ENCODE measurements at regions not wholly inside any gene's neighbourhood (a gene's known extent, or its start where the extent isn't known, plus 50 kb on each side); places are given as distances from the start of the nearest gene placed in this dataset.

DNA sequence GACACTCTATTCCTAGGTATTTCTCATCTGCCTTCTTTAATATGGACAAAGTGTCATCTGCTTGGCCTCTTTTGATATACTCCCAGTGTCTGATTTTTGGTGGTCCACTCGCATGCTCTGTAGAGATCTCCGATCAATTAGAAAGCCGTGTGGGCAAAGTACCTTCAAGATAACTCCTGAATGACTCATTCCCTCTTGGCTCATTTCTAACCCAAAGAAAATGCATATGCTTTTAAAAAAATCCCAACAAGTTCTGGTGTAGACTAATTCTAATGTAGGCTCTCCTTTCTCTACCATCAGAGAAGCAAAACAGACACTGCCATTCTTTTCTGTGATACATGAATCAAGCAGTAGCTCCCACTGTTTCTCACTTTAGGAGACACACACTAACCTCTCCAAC lies 714.9 kb upstream of the ADGRL3 start:
- DNase-seq (ENCODE audit: low read depth): peak; percentile 43

DNA sequence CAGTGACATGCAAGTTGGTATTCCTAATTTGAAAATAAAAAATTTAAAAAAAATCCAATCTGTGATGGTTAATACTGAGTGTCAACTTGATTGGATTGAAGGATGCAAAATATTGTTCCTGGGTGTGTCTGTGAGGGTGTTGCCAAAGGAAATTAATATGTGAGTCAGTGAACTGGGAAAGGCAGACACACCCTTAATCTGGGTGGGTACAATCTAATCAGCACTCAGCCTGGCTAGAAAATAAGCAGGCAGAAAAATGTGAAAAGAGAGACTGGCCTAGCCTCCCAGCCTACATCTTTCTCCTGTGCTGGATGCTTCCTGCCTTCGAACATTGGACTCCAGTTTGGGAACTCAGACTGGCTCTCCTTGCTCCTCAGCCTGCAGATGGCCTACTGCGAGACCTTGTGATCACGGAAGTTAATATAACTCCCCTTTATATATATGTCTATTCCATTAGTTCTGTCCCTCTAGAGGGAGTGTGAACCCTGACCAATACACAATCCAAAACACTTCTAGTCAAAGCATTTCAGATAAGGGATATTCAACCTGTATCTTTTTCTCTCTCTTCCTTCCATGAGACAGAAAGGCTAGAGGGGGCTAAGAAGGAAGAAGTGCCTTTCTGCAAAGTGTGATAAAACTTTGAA lies 712.9 kb upstream of the ADGRL3 start:
- peak; percentile 41 for DNase-seq (ENCODE audit: low read depth)

GRCh38 chr4:60500810-60501209 lies 699.3 kb upstream of the ADGRL3 start:
- DNase-seq (ENCODE audit: low read depth): no peak

- DNase-seq (ENCODE audit: low read depth): no peak
Measured at GRCh38 chr4:60502733-60503132, 697.4 kb upstream of the ADGRL3 start.

- no peak for DNase-seq (ENCODE audit: low read depth)
Measured at GRCh38 chr4:60506061-60506460, 694.1 kb upstream of the ADGRL3 start.

DNA sequence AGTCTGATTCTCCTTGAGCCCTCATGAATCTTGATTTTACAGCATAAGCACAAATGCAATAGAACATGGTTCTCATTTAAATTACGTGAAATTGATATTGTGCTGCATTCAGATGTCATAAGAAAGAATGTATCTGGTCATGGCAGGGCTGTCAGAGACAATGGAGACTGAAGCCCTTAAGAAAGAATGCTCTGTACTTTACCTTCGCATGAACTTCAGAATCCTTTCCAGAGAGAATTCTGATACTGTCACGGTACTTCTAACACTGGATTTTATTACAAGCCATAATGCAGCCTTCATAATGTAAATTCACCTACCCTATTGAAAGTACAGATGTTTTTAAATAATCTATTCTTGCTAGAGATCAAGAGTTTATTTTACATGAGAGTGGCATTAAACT lies 677.9 kb upstream of the ADGRL3 start:
- DNase-seq (ENCODE audit: low read depth): no peak

DNA sequence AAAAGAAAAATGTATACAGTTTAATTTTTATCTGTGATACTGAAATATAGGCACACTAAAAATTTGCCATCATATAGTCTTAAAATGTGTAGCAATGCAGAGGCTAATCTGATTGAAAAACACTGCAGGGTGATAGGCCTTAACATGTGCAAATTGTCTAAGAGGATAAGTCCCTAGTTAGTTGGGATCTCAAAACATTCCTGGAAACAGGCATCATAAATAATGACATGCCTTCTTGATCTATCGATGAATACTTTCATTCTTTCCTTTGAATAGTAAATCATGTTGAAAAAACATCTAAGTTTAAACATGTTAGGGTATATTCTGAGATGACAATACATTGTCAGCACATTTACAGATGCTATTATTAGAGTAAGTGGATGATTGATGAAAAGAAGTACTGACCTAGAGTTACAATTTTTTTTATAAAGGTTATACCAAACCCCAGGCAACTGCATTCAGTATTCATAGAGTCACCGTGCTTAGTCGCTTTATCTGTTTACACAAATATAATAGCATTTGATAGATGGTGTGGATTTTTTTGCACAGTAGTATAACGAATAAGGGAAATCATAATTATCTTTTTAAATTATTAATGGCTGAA lies 668.2 kb upstream of the ADGRL3 start:
- no peak for DNase-seq (ENCODE audit: low read depth)

DNA sequence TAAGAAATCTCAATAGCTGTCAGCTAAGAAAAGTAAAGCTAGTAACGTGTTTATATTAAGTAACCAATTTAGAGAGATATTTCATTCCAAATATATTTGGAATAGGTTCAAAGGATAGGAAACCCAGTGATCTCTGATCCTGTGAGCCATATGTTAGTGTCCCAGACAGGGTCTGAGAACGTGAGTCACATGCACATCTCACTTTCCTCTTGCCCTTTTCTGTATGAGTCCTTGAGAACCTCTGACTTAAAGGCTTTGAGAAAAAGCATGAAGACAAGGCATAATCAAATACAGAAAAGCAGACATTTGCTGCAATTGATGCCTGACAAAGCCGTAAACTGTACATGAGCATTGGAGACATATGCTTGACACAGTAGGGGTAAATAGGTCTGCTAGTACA lies 655.1 kb upstream of the ADGRL3 start:
- DNase-seq (ENCODE audit: low read depth): no peak

GRCh38 chr4:60562334-60562733 lies 637.8 kb upstream of the ADGRL3 start:
- DNase-seq (ENCODE audit: low read depth): no peak

DNA sequence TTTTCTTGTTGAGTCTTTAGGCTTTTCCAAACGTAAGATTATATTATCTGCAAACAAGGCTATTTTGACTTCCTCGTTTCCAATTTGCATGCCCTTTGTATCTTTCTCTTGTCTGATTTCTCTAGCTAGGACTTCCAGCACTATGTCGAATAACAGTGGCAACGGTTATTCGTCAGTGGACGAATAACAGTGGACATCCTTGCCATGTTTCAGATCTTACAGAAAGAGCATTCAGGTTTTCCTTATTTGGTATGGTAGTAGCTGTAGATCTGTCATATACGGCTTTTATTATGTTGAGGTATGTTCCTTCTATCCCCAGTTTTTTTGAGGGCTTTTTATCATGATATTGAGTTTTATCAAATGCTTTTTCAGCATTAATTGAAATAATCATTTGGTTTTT lies 634.6 kb upstream of the ADGRL3 start:
- no peak for DNase-seq (ENCODE audit: low read depth)

DNA sequence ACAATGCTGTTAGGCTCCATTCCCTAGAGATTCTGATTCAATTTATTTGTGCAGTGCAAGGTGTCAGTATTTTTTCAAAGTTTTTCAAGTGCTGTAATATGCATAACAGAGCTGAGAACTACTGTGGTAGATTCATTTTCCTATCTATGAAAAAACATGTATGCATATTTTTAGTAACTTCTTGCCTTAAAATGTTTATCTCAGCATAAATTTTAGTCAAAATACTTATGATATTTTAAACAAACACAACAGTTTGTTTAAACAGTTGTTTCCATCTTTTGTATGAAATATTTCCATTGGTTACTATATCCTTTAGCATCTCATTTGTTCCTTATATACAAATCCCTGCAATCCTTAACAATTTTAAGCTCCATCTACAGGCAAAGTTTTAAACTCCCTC lies 624.8 kb upstream of the ADGRL3 start:
- DNase-seq (ENCODE audit: low read depth): no peak

DNA sequence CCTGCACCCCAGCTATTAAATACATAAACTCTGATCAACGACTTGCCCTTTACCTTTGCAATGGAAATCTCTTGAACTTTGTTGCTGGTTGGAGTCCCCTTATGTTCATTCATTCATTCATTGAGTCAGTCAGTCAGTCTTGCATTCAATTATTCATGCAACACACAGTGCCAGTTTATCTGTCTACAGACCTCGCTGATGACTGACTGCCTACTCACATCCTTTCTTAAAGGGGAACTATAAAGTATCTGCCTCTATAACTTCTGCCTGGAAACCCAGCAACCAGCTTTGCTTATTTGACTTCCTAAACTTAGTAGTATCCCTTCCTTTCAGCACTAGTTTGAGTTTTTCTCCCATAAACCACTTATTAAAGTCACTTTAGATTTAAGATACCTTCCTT lies 620.8 kb upstream of the ADGRL3 start:
- no peak for DNase-seq (ENCODE audit: low read depth)

DNA sequence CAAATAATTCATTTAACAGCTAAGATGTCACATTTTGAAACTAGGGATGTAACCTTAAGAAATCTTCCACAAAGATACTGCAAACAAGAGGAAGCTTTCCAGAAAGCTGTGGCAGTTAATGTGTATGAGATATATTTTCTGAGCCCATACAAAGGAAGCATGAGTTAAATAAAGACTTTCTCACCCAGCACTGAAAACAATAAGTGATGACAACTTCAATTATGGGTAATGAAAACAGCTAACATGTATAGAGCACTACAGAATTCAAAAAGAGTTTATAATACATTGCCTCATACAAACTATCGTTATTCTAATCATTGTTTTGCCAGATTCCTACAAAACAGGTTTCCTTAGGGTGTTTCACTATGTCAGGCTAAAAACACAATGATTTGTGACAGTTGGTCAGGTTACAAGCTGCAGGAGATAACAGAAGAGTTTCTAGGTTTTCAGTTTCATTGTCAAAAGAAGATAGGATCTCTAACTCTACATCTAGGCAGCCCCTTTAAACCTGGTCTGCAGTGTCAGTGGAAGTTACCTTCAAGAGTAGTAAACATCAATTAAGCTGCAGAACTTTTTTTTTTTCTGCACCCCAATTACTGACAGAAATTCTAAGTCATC lies 618.1 kb upstream of the ADGRL3 start:
- DNase-seq (ENCODE audit: low read depth): no peak

GRCh38 chr4:60588556-60588955 lies 611.6 kb upstream of the ADGRL3 start:
- no peak for DNase-seq (ENCODE audit: low read depth)

GRCh38 chr4:60589425-60589824 lies 610.7 kb upstream of the ADGRL3 start:
- no peak for DNase-seq (ENCODE audit: low read depth)

DNA sequence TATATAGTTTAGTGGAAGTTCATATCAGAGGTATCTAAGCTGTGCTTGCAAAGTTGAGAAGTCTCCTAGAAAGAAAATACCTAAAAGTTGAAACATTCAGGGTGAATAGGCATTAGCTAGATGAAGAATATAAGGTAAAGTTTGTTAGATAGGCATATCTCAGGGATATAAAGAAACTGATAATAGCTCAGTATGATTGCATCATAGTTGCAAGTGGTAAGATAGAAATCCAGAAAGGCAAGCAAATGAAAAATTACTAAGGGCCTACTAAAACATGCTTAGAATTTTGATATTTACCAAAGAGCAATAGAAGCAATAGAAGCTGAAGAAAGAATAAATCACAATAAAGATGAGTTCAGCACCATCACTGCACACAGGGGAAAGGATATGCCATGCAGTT lies 610.0 kb upstream of the ADGRL3 start:
- DNase-seq (ENCODE audit: low read depth): no peak

DNA sequence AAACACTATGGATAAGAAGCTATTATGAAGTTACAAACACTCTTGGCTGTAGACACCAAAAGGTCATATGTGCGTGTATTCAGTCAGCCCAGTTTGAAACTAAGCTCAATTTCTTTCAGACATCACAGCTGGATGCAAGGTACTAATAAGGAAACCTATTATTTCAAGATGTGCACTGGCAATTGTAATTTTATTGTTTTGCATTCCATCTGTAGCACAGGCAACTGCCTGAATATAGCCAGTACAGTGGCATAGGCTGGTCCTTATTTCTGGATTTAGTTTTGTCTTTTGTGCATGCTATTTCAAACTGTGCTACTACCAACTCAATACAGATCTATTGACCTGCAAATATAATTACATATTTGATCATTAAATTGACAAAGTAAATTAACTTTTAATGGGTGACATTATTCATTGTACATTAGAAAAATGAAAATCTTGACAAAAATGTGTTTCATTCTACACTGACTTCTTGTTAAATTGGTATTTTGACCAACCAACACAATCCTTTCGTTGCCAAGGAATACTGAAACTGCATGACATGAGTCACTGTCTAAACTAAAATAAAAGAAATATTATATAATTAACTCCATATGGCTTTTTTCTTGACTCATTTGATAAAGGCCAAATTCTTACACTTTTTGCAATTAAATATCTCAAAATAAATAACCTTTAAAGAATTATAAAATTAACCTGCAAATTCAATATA lies 594.3 kb upstream of the ADGRL3 start:
- no peak for DNase-seq (ENCODE audit: low read depth)

- peak; percentile 40 for DNase-seq (ENCODE audit: low read depth)
Measured at GRCh38 chr4:60611762-60612496, 588.2 kb upstream of the ADGRL3 start.

DNA sequence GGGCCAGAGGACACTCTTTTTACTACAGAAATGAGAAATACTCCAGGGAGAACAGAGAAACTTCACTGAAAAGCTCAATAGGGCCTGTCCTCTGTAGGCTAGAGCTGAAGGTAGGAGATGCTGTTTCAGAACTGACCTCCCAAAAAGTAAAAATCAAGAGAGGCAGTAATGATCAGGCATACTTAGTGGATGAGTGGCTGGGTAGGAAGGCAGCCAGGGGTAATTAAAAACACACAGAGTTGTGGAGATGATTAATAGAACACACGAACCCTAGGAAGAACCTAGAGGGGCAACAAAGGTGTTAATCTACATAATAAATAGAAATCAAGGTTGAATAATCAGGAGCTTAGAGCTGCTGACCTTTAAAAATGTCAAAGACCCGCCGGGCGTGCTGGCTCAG lies 582.4 kb upstream of the ADGRL3 start:
- no peak for DNase-seq (ENCODE audit: low read depth)

GRCh38 chr4:60619531-60620305 lies 580.4 kb upstream of the ADGRL3 start:
- no peak for DNase-seq (ENCODE audit: low read depth)

GRCh38 chr4:60637976-60638375 lies 562.1 kb upstream of the ADGRL3 start:
- no peak for DNase-seq (ENCODE audit: low read depth)

GRCh38 chr4:60648774-60649173 lies 551.4 kb upstream of the ADGRL3 start:
- no peak for DNase-seq (ENCODE audit: low read depth)

Measured in HS-27A (cell line).